Right kidney (tissue), 1 donor: ENCODE measurements at regions not wholly inside any gene's neighbourhood (a gene's known extent, or its start where the extent isn't known, plus 50 kb on each side); places are given as distances from the start of the nearest gene placed in this dataset.

Experiments
- DNase-seq: peaks from one replicate; pipeline ENCODE4 v3.0.0-alpha.2; 2016

GRCh38 chr18:56217406-56217805 is 421.0 kb downstream of the TXNL1 start:
- no peak for DNase-seq

- DNase-seq = no peak
These were observed 423.7 kb downstream of the TXNL1 start for GRCh38 chr18:56214706-56215105.

GRCh38 chr18:56210520-56210919 is 427.9 kb downstream of the TXNL1 start:
- DNase-seq = no peak

- DNase-seq = no peak
These were observed 430.4 kb downstream of the TXNL1 start for GRCh38 chr18:56207989-56208388.

GRCh38 chr18:56204052-56204451 is 434.3 kb downstream of the TXNL1 start:
- DNase-seq = no peak

GRCh38 chr18:56202678-56203077 is 435.7 kb downstream of the TXNL1 start:
- DNase-seq = no peak

GRCh38 chr18:56200381-56200911 is 437.9 kb downstream of the TXNL1 start:
- DNase-seq = no peak

- DNase-seq = no peak
These were observed 438.6 kb downstream of the TXNL1 start for GRCh38 chr18:56199580-56200330.

- DNase-seq = no peak
These were observed 441.0 kb downstream of the TXNL1 start for GRCh38 chr18:56197241-56197859.

- no peak for DNase-seq
These were observed 441.7 kb downstream of the TXNL1 start for GRCh38 chr18:56196495-56197225.

- no peak for DNase-seq
These were observed 447.1 kb downstream of the TXNL1 start for GRCh38 chr18:56191334-56191733.

GRCh38 chr18:56189615-56190014 is 448.8 kb downstream of the TXNL1 start:
- DNase-seq = no peak

GRCh38 chr18:56188529-56189275 is 449.7 kb downstream of the TXNL1 start:
- DNase-seq = no peak

- DNase-seq = no peak
These were observed 452.1 kb downstream of the TXNL1 start for GRCh38 chr18:56186319-56186718.

GRCh38 chr18:56185126-56185525 is 453.3 kb downstream of the TXNL1 start:
- no peak for DNase-seq

- no peak for DNase-seq
These were observed 461.6 kb downstream of the TXNL1 start for GRCh38 chr18:56176751-56177150.

GRCh38 chr18:56175330-56176001 is 462.9 kb downstream of the TXNL1 start:
- no peak for DNase-seq

GRCh38 chr18:56173542-56174220 is 464.7 kb downstream of the TXNL1 start:
- DNase-seq = no peak

GRCh38 chr18:56172527-56172926 is 465.9 kb downstream of the TXNL1 start:
- no peak for DNase-seq

- DNase-seq = no peak
These were observed 466.5 kb downstream of the TXNL1 start for GRCh38 chr18:56171848-56172247.
